ENCODE measurements at regions not wholly inside any gene's neighbourhood (a gene's known extent, or its start where the extent isn't known, plus 50 kb on each side); places are given as distances from the start of the nearest gene placed in this dataset.

- DNase-seq, result no peak
Measured at GRCh38 chr7:52980129-52980528, 55.3 kb upstream of the POM121L12 start.

GRCh38 chr7:52973126-52973525, 62.3 kb upstream of the POM121L12 start:
- DNase-seq, result no peak

- DNase-seq, result no peak
Measured at GRCh38 chr7:52962402-52963076, 72.9 kb upstream of the POM121L12 start.

- no peak for DNase-seq
Measured at GRCh38 chr7:52961084-52961483, 74.3 kb upstream of the POM121L12 start.

- DNase-seq, result no peak
Measured at GRCh38 chr7:52959878-52960660, 75.4 kb upstream of the POM121L12 start.

- DNase-seq, result no peak
Measured at GRCh38 chr7:52959336-52959735, 76.1 kb upstream of the POM121L12 start.

- DNase-seq, result no peak
Measured at GRCh38 chr7:52958621-52959140, 76.8 kb upstream of the POM121L12 start.

- no peak for DNase-seq
Measured at GRCh38 chr7:52956379-52956915, 79.0 kb upstream of the POM121L12 start.

GRCh38 chr7:52955522-52955921, 79.9 kb upstream of the POM121L12 start:
- no peak for DNase-seq

- DNase-seq, result no peak
Measured at GRCh38 chr7:52944921-52945320, 90.5 kb upstream of the POM121L12 start.

GRCh38 chr7:52940481-52940880, 95.0 kb upstream of the POM121L12 start:
- no peak for DNase-seq

GRCh38 chr7:52938455-52939133, 96.8 kb upstream of the POM121L12 start:
- no peak for DNase-seq

- no peak for DNase-seq
Measured at GRCh38 chr7:52936750-52937149, 98.7 kb upstream of the POM121L12 start.

- DNase-seq, result no peak
Measured at GRCh38 chr7:52928591-52928990, 106.8 kb upstream of the POM121L12 start.

GRCh38 chr7:52925332-52925731, 110.1 kb upstream of the POM121L12 start:
- DNase-seq, result no peak

GRCh38 chr7:52920977-52921376, 114.5 kb upstream of the POM121L12 start:
- no peak for DNase-seq

- no peak for DNase-seq
Measured at GRCh38 chr7:52917982-52918578, 117.4 kb upstream of the POM121L12 start.

- DNase-seq, result no peak
Measured at GRCh38 chr7:52911795-52912194, 123.6 kb upstream of the POM121L12 start.

- no peak for DNase-seq
Measured at GRCh38 chr7:52911326-52911725, 124.1 kb upstream of the POM121L12 start.

GRCh38 chr7:52909935-52910334, 125.5 kb upstream of the POM121L12 start:
- no peak for DNase-seq

GRCh38 chr7:52909131-52909530, 126.3 kb upstream of the POM121L12 start:
- DNase-seq, result no peak

- DNase-seq, result no peak
Measured at GRCh38 chr7:52897713-52898112, 137.7 kb upstream of the POM121L12 start.

- no peak for DNase-seq
Measured at GRCh38 chr7:52897288-52897687, 138.1 kb upstream of the POM121L12 start.
